Colonic mucosa (tissue), 4 donors: ENCODE measurements at regions not wholly inside any gene's neighbourhood (a gene's known extent, or its start where the extent isn't known, plus 50 kb on each side); places are given as distances from the start of the nearest gene placed in this dataset.

ENCODE experiments used
- DNase-seq: peaks from one replicate; pipeline ENCODE4 v3.0.0-alpha.2; 2020
- H3K27ac ChIP-seq: fragments of 200-600 bp; one replicate; pipeline ENCODE4 v1.8.0; 2021
- H3K27me3 ChIP-seq: fragments of 200-600 bp; one replicate; pipeline ENCODE4 v1.8.0; 2021
- H3K36me3 ChIP-seq: fragments of 200-600 bp; one replicate; pipeline ENCODE4 v1.8.0; 2021
- H3K4me1 ChIP-seq: fragments of 200-600 bp; one replicate; pipeline ENCODE4 v1.8.0; 2021; ENCODE audit warnings: mild to moderate bottlenecking
- H3K4me3 ChIP-seq: fragments of 200-600 bp; one replicate; pipeline ENCODE4 v1.8.0; 2021
- H3K9ac ChIP-seq, 2 donors: one replicate each; pipeline ENCODE4 v1.7.0; 2013; ENCODE audit warnings: control low read depth in 2 of 2, low read depth in 2 of 2, low read length in 2 of 2
- H3K9me3 ChIP-seq: fragments of 200-600 bp; one replicate; pipeline ENCODE4 v1.8.0; 2021
- CTCF ChIP-seq: fragments of 200-600 bp; IDR thresholded peaks from one replicate; pipeline ENCODE4 v1.8.0; 2022; ENCODE audit warnings: antibody characterized with exemption, mild to moderate bottlenecking
- intact Hi-C: fragments of 100-400 bp; cut with DNase I; formaldehyde crosslinking; loops from one replicate; pipeline ENCODE4 v1.14.1; 2022
- donor health status: healthy.
- donor health status: DM: no; HTN: no; CAD: no.
- donor health status: DM: no; HTN: no; CAD: no.

GRCh38 chr16:59424714-59425273 lies 690.7 kb upstream of the GOT2 start:
- H3K4me3 ChIP-seq: no peak overlapping the region
- no peak for DNase-seq
- H3K27me3 ChIP-seq: no peaks in the 10 kb centered on the region
- H3K9ac ChIP-seq: no peak overlapping the region
- H3K9me3 ChIP-seq: no peaks in the 10 kb centered on the region
- H3K4me1 ChIP-seq: no peaks in the 10 kb centered on the region
- no peak overlapping the region for H3K27ac ChIP-seq
- TF ChIP-seq CTCF: no peak
- intact Hi-C loops: no loop called here
- H3K36me3 ChIP-seq: no peaks in the 10 kb centered on the region

GRCh38 chr16:59411961-59412841 lies 678.1 kb upstream of the GOT2 start:
- intact Hi-C loops: no loop called here
- no peak for TF ChIP-seq CTCF
- Histone ChIP-seq H3K9me3 (no peaks in the 10 kb centered on the region), H3K9ac (no peak overlapping the region), H3K27me3 (no peaks in the 10 kb centered on the region), H3K27ac (no peak overlapping the region), H3K36me3 (no peaks in the 10 kb centered on the region), H3K4me1 (no peaks in the 10 kb centered on the region), H3K4me3 (no peak overlapping the region)
- no peak for DNase-seq

GRCh38 chr16:59410451-59410850 lies 676.3 kb upstream of the GOT2 start:
- Histone ChIP-seq H3K9me3 (no peaks in the 10 kb centered on the region), H3K4me1 (no peaks in the 10 kb centered on the region), H3K4me3 (no peak overlapping the region), H3K36me3 (no peaks in the 10 kb centered on the region), H3K9ac (no peak overlapping the region), H3K27me3 (no peaks in the 10 kb centered on the region), H3K27ac (no peak overlapping the region)
- intact Hi-C loops: no loop called here
- no peak for DNase-seq
- no peak for TF ChIP-seq CTCF

- H3K9me3 ChIP-seq: no peaks in the 10 kb centered on the region
- H3K9ac ChIP-seq: no peak overlapping the region
- H3K4me1 ChIP-seq: no peaks in the 10 kb centered on the region
- no peak overlapping the region for H3K4me3 ChIP-seq
- H3K27ac ChIP-seq: no peak overlapping the region
- intact Hi-C loops: no loop called here
- TF ChIP-seq CTCF: no peak
- H3K36me3 ChIP-seq: no peaks in the 10 kb centered on the region
- DNase-seq: no peak
- H3K27me3 ChIP-seq: no peaks in the 10 kb centered on the region
These were observed 671.7 kb upstream of the GOT2 start for GRCh38 chr16:59405802-59406201.

- H3K9me3 ChIP-seq: no peaks in the 10 kb centered on the region
- DNase-seq: no peak
- no peak overlapping the region for H3K27ac ChIP-seq
- no peaks in the 10 kb centered on the region for H3K36me3 ChIP-seq
- H3K27me3 ChIP-seq: no peaks in the 10 kb centered on the region
- no peaks in the 10 kb centered on the region for H3K4me1 ChIP-seq
- intact Hi-C loops: no loop called here
- no peak overlapping the region for H3K9ac ChIP-seq
- no peak for TF ChIP-seq CTCF
- no peak overlapping the region for H3K4me3 ChIP-seq
These were observed 670.4 kb upstream of the GOT2 start for GRCh38 chr16:59404509-59404908.
